Ishikawa (cell line): ENCODE measurements at regions not wholly inside any gene's neighbourhood (a gene's known extent, or its start where the extent isn't known, plus 50 kb on each side); places are given as distances from the start of the nearest gene placed in this dataset.

Source experiments
- CEBPB ChIP-seq: IDR thresholded peaks from 2 replicates; pipeline ENCODE4 v1.6.1; 2012
- CREB1 ChIP-seq: IDR thresholded peaks from 2 replicates; pipeline ENCODE4 v1.6.1; 2012; ENCODE audit warnings: low read depth
- EGR1 ChIP-seq: IDR thresholded peaks from 2 replicates; pipeline ENCODE4 v1.6.1; 2012
- EP300 ChIP-seq: IDR thresholded peaks from 2 replicates; pipeline ENCODE4 v1.6.1; 2012; ENCODE audit warnings: borderline replicate concordance
- FOXM1 ChIP-seq: IDR thresholded peaks from 2 replicates; pipeline ENCODE4 v1.6.1; 2012; ENCODE audit warnings: low read depth, borderline replicate concordance
- MAX ChIP-seq: IDR thresholded peaks from 2 replicates; pipeline ENCODE4 v1.6.1; 2012
- NFIC ChIP-seq: IDR thresholded peaks from 2 replicates; pipeline ENCODE4 v1.6.1; 2012
- RAD21 ChIP-seq: IDR thresholded peaks from 2 replicates; pipeline ENCODE4 v1.6.1; 2012; ENCODE audit warnings: low read depth
- REST ChIP-seq: IDR thresholded peaks from 2 replicates; pipeline ENCODE4 v1.6.1; 2012; ENCODE audit warnings: low read depth, mild to moderate bottlenecking
- TAF1 ChIP-seq: IDR thresholded peaks from 2 replicates; pipeline ENCODE4 v1.6.1; 2012; ENCODE audit warnings: low read depth, mild to moderate bottlenecking
- TCF12 ChIP-seq: IDR thresholded peaks from 2 replicates; pipeline ENCODE4 v1.6.1; 2012; ENCODE audit warnings: low read depth
- TEAD4 ChIP-seq: IDR thresholded peaks from 2 replicates; pipeline ENCODE4 v1.6.1; 2012
- YY1 ChIP-seq: IDR thresholded peaks from 2 replicates; pipeline ENCODE4 v1.6.1; 2012; ENCODE audit warnings: low read depth
- ZBTB7A ChIP-seq: IDR thresholded peaks from 2 replicates; pipeline ENCODE4 v1.6.1; 2012; ENCODE audit warnings: low read depth
- TF ChIP-seq, protein P1 (sequence below): IDR thresholded peaks from 2 replicates; pipeline ENCODE4 v1.6.1; 2012

DNA sequence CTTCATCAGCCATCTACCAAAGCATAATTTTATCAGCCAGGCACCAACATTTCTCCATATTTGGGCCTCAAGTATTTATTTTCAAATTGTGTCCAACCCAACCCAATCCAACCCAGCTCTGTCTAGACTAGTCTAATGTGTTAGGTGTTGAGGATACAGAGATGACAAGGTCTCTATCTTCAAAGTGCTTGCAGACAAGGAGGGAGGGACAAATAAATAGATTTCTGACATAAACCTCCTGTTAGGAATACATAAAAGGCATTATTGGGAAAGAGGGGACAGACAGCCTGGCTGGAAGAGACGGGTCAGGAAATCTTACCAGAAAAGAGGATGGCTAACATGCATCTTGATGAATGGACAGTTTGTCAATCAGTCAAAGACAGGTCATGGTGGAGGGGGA, 115.4 kb upstream of the RPS6KA3 start:
- TF ChIP-seq MAX, result no peak
- TF ChIP-seq TCF12, result no peak
- no peak for TF ChIP-seq CREB1
- TF ChIP-seq CEBPB, result no peak
- TF ChIP-seq ZBTB7A, result no peak

DNA sequence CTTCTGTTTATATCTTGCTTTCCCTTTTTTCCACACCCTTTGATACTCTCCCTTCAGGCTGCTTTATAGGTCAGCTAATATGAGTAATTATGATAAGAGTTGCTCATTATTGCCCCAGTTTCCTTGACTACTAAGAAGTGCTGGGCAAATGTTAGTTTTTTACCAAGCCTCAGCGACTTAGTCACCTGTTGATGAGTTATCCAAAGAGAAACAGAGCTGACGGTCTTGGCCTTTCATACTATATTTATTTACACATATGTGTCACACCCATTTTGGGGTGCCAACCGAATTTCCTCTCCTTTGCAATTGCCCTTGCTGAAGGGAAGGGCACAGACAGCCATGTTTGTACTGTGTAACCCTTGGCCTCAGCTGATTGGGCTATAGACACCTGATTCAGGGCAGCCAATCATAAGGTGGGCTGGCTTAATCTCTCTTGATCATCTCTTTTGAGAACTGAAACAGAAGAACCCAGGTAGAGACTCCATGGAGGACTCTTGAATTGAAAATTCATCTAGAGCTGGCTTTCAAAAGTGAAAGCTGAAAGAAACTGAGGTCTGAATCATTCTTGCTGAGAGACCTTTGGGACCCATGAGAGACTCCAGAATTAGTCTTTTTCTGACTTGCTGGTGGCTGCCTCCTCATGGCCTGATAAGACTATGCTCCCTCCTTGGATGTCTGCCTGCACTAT, 111.7 kb upstream of the RPS6KA3 start:
- TF ChIP-seq MAX (no peak), ZBTB7A (no peak), CEBPB (no peak), EP300 (no peak), NFIC (no peak), TEAD4 (no peak), RAD21 (no peak), REST (no peak), TAF1 (no peak), TCF12 (no peak), YY1 (no peak), CREB1 (no peak), EGR1 (no peak), FOXM1 (no peak)
- TF ChIP-seq, protein P1, sequence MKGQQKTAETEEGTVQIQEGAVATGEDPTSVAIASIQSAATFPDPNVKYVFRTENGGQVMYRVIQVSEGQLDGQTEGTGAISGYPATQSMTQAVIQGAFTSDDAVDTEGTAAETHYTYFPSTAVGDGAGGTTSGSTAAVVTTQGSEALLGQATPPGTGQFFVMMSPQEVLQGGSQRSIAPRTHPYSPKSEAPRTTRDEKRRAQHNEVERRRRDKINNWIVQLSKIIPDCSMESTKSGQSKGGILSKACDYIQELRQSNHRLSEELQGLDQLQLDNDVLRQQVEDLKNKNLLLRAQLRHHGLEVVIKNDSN, result no peak

- TF ChIP-seq NFIC, result no peak
- TF ChIP-seq YY1, result no peak
- TF ChIP-seq TEAD4, result no peak
- TF ChIP-seq EP300, result no peak
- TF ChIP-seq, protein P1, result no peak
- no peak for TF ChIP-seq RAD21
- no peak for TF ChIP-seq CREB1
- TF ChIP-seq ZBTB7A, result no peak
- TF ChIP-seq TCF12, result no peak
- TF ChIP-seq REST, result no peak
- TF ChIP-seq CEBPB, result no peak
- no peak for TF ChIP-seq MAX
- no peak for TF ChIP-seq FOXM1
- TF ChIP-seq EGR1, result no peak
- no peak for TF ChIP-seq TAF1
Observed at GRCh38 chrX:20374900-20375438, 108.3 kb upstream of the RPS6KA3 start.

GRCh38 chrX:20374450-20374849, 107.7 kb upstream of the RPS6KA3 start:
- TF ChIP-seq EGR1 (no peak), TEAD4 (no peak), TCF12 (no peak), RAD21 (no peak), ZBTB7A (no peak), CEBPB (no peak), REST (no peak), FOXM1 (no peak), EP300 (no peak), TAF1 (no peak)
- TF ChIP-seq, protein P1, result no peak
